ENCODE measurements at regions not wholly inside any gene's neighbourhood (a gene's known extent, or its start where the extent isn't known, plus 50 kb on each side); places are given as distances from the start of the nearest gene placed in this dataset.
A peak's percentile ranks its signal among the peaks of the same experiment; 100 is the strongest.

GRCh38 chr3:46089237-46090011 is 62.1 kb upstream of the XCR1 start:
- no peak for DNase-seq

GRCh38 chr3:46087871-46088270 is 60.6 kb upstream of the XCR1 start:
- no peak for DNase-seq

GRCh38 chr3:46086986-46087385 is 59.7 kb upstream of the XCR1 start:
- DNase-seq, result no peak

- no peak for DNase-seq
Measured at GRCh38 chr3:46086083-46086437, 58.8 kb upstream of the XCR1 start.

- DNase-seq, result no peak
Measured at GRCh38 chr3:46085421-46086082, 58.3 kb upstream of the XCR1 start.

- no peak for DNase-seq
Measured at GRCh38 chr3:46083956-46084355, 56.7 kb upstream of the XCR1 start.

GRCh38 chr3:46082849-46083248 is 55.6 kb upstream of the XCR1 start:
- no peak for DNase-seq

- DNase-seq, result no peak
Measured at GRCh38 chr3:46082021-46082420, 54.7 kb upstream of the XCR1 start.

- DNase-seq, result no peak
Measured at GRCh38 chr3:46080969-46081345, 53.7 kb upstream of the XCR1 start.

- DNase-seq, result no peak
Measured at GRCh38 chr3:46080124-46080968, 53.1 kb upstream of the XCR1 start.

GRCh38 chr3:46078712-46079400 is 51.6 kb upstream of the XCR1 start:
- peak; percentile 91 for DNase-seq

All from activated CD8-positive, alpha-beta memory T cell treated with anti-CD3 and anti-CD28 coated beads, Interleukin-2, amount 50 U/mL, for 4 hours (primary cell).